ENCODE measurements at regions not wholly inside any gene's neighbourhood (a gene's known extent, or its start where the extent isn't known, plus 50 kb on each side); places are given as distances from the start of the nearest gene placed in this dataset.

GRCh38 chr15:29449136-29449535 is 179.5 kb upstream of the NSMCE3 start:
- TF ChIP-seq CTCF (conservative IDR thresholded peaks at IDR 0.05; ENCODE audit: low read depth, low read length) (no peak), RAD21 (IDR thresholded peaks at IDR 0.05; ENCODE audit: low read length) (no peak), POLR2A (IDR thresholded peaks at IDR 0.05; ENCODE audit: low read depth, low read length) (no peak)
